Activated CD4-positive, alpha-beta T cell treated with anti-CD3 and anti-CD28 coated beads for 48 hours (primary cell): ENCODE measurements at regions not wholly inside any gene's neighbourhood (a gene's known extent, or its start where the extent isn't known, plus 50 kb on each side); places are given as distances from the start of the nearest gene placed in this dataset.
"Not testable (repeated sequence)": the region's sequence is repeated elsewhere in the genome, so short reads cannot be mapped to it uniquely, and the experiment has no call there.

Source experiments
- DNase-seq: peaks from one replicate; pipeline ENCODE4 v3.0.0-alpha.2; 2020

- no peak for DNase-seq
Measured at GRCh38 chr6:44049989-44050871, 77.0 kb downstream of the MRPL14 start.

GRCh38 chr6:44049163-44049988 is 77.9 kb downstream of the MRPL14 start:
- no peak for DNase-seq

- no peak for DNase-seq
Measured at GRCh38 chr6:44048277-44048676, 79.0 kb downstream of the MRPL14 start.

- DNase-seq, result no peak
Measured at GRCh38 chr6:44047801-44048200, 79.5 kb downstream of the MRPL14 start.

DNA sequence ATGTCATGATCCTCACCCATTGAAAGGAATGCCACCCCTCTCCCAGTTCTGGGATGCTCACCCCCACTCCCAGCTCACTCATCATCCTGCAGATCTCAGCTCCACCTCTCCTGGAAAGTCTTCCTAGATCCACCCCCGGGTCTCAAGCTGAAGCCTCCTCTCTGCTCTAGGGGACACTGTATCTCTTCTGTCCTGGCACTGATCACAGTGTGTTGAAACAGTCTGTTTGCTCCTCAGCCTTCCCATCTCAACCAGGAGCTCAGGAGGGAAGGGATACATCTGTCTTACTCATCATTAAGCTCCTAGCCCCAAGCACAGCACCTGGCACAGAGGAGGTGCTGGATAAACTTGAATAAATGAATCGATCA is 80.1 kb downstream of the MRPL14 start:
- no peak for DNase-seq

GRCh38 chr6:44046516-44047178 is 80.6 kb downstream of the MRPL14 start:
- no peak for DNase-seq

DNA sequence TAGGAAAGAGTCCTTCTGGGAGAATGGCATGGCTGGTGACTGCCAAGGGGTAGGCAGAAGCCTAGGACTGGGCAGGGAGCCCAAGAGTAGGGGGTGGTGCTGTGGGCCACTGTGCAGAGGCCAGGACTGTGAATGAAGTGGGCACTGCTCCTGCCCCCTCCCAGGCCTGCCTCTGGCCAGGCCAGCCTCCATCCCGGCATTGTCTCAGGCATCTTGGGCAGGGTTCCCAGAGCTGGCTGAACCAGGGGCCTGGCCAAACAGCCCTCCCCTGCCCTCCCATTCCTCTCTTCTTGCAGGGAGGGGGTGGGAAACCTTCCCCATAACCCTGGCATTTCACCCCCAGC is 81.6 kb downstream of the MRPL14 start:
- no peak for DNase-seq

DNA sequence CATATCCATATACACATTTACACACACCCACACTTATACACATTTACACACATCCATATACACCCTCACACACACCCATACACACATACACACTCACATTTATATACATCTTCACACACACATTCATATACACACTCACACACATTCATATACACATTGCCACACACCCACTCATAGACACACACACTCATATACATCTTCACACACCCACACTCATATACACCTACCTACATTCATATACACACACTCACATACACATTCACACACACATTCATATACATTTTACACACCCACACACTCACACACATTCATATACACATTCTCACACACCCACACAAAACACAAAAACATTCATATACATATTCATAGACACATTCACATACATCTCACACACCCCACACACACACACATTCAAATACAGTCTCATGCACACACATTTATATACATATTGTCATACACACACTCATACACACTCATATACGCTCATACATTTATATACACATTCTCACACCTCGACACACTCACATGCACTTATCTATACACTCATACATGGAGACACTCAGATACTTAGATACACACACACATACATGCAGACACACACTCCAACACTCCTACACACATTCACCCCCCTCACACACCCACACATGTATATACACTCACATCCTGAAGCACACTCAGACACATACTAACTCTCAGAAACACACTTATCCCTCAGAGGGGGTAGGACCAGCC is 82.1 kb downstream of the MRPL14 start:
- no peak for DNase-seq

DNA sequence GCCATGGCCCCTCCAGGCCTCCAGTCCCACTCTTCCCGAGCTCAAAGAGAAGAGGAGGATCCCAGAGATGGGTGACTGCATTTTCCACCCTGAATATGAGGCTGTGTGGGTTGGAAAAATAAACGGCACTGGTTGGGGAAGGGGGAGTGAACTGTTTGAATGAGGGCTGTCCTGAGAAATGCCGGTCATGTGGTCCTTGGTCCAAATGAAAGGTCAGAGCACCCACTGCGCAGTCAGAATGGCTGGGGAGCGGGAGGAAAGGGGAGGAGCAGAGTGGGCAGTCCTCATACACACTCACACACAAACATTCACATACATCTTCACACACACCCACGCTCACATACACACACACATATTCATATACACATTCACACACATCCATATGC is 83.1 kb downstream of the MRPL14 start:
- no peak for DNase-seq

- DNase-seq, result no peak
Measured at GRCh38 chr6:44043479-44044153, 83.6 kb downstream of the MRPL14 start.

GRCh38 chr6:44042989-44043478 is 84.2 kb downstream of the MRPL14 start:
- DNase-seq, result no peak

DNA sequence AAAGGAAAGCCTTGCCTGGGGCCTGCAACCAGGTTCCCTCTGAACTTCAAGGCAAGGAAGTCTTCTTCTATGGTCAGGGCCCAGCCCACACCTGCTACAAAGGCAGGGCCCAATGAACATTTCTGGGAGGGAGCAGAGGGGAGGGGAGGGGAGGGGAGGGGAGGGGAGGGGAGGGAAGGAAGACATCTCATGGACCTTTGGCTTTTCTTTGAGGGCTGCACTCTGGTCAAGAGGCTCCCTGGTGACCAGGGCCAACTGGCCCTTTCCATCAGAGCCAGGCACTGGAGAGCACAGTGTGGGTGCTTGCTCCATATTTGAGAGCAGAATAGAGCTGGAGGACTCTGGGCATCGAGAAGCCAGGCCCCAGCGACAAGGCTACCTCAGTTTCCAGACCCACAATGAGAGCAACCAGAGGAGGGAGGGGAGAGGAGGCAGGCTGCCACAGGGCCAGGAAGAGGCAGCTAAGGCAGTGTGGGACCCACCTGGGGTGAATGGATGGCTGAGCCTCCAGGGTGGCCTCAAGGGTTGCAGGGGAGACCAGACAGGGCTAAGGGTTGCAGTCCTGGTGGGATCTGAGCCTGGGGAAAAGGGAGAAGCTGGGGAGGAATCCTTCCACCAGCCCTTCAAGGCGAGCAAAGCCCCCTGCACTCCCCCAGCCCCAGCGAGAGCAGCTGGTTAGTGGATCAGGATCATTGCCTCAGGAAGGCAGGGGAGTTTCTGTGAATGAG is 84.8 kb downstream of the MRPL14 start:
- no peak for DNase-seq

GRCh38 chr6:44041461-44042260 is 85.6 kb downstream of the MRPL14 start:
- DNase-seq, result no peak

DNA sequence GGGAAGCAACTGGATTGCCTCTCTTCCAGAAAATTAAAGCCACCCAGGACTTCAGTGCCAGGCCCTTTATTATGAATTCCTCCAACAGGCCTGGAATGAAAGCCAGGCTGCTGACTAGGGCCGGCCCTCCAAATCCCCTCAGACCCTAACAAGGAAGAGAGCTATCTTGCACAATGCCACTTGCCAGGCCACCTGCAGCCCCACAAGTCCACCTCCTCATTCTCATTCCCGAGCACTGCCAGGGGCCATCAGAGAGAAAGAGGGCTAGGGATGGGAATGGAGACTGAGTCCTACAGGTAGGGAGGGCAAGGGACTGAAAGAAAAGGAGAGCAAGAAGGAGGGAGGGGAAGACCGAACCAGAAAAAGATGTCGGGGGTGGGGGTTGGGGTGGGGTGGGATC is 86.5 kb downstream of the MRPL14 start:
- DNase-seq, result no peak

GRCh38 chr6:44039839-44040350 is 87.4 kb downstream of the MRPL14 start:
- no peak for DNase-seq

- DNase-seq, result no peak
Measured at GRCh38 chr6:44039191-44039719, 88.0 kb downstream of the MRPL14 start.

DNA sequence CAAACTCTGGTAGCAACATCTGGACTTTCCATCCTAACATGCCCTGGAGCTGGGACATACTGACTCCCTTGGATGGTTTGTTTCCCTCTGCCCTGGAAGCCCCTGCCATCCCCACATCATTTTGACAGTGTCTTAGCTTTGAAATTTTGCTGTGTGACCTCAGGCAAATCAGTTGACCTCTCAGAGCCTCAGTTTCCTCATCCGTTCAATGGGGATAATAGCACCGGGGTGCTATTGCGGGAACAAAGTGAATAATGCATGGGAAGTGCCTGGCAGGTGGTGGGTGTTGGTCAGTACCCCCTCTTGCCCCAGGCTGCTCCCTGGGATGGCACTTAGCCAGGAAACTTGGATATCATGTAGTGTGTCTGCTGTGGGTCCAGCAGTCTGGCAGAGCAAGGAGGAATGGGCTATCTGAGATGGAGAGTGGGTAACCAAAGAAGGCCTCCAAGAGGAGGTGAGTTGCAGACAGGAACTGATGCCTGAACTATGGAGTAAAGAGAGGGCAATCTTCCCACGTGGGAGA is 88.6 kb downstream of the MRPL14 start:
- no peak for DNase-seq

- DNase-seq, result no peak
Measured at GRCh38 chr6:44037847-44038542, 89.3 kb downstream of the MRPL14 start.

- DNase-seq, result not testable (repeated sequence)
Measured at GRCh38 chr6:44037276-44037675, 90.0 kb downstream of the MRPL14 start.
